ENCODE measurements at regions not wholly inside any gene's neighbourhood (a gene's known extent, or its start where the extent isn't known, plus 50 kb on each side); places are given as distances from the start of the nearest gene placed in this dataset.

GRCh38 chr12:111101003-111101402 is 180.6 kb upstream of the MYL2 start:
- DNase-seq (ENCODE audit: low read depth) (no peak), FAIRE-seq (no peak)
- H3K27me3 ChIP-seq (ENCODE audit: control insufficient read depth, insufficient read depth, low read length) = no peaks in the 10 kb centered on the region
- H3K36me3 ChIP-seq (ENCODE audit: control insufficient read depth, insufficient read depth, low read length) = peaks cover 3% of the 10 kb centered on the region
- H3K4me3 ChIP-seq (ENCODE audit: low read depth, low read length) = no peak overlapping the region
- no peak for TF ChIP-seq CTCF (IDR thresholded peaks at IDR 0.05; ENCODE audit: insufficient read depth, low read length, severe bottlenecking)

- TF ChIP-seq CTCF (IDR thresholded peaks at IDR 0.05; ENCODE audit: insufficient read depth, low read length, severe bottlenecking) = no peak
- DNase-seq (ENCODE audit: low read depth) (no peak), FAIRE-seq (peak; percentile 96)
- H3K4me3 ChIP-seq (ENCODE audit: low read depth, low read length) = no peak overlapping the region
- H3K27me3 ChIP-seq (ENCODE audit: control insufficient read depth, insufficient read depth, low read length) = no peaks in the 10 kb centered on the region
- peaks cover 5% of the 10 kb centered on the region for H3K36me3 ChIP-seq (ENCODE audit: control insufficient read depth, insufficient read depth, low read length)
Measured at GRCh38 chr12:111100554-111100953, 180.2 kb upstream of the MYL2 start.

- Histone ChIP-seq H3K36me3 (ENCODE audit: control insufficient read depth, insufficient read depth, low read length) (peaks cover 5% of the 10 kb centered on the region), H3K4me3 (ENCODE audit: low read depth, low read length) (no peak overlapping the region), H3K27me3 (ENCODE audit: control insufficient read depth, insufficient read depth, low read length) (no peaks in the 10 kb centered on the region)
- FAIRE-seq = no peak
- DNase-seq (ENCODE audit: low read depth) = no peak
- no peak for TF ChIP-seq CTCF (IDR thresholded peaks at IDR 0.05; ENCODE audit: insufficient read depth, low read length, severe bottlenecking)
Measured at GRCh38 chr12:111100003-111100402, 179.6 kb upstream of the MYL2 start.

- Histone ChIP-seq H3K27me3 (ENCODE audit: control insufficient read depth, insufficient read depth, low read length) (no peaks in the 10 kb centered on the region), H3K4me3 (ENCODE audit: low read depth, low read length) (no peak overlapping the region), H3K36me3 (ENCODE audit: control insufficient read depth, insufficient read depth, low read length) (peaks cover 5% of the 10 kb centered on the region)
- no peak for DNase-seq (ENCODE audit: low read depth)
- FAIRE-seq = peak; percentile 47
- no peak for TF ChIP-seq CTCF (IDR thresholded peaks at IDR 0.05; ENCODE audit: insufficient read depth, low read length, severe bottlenecking)
Measured at GRCh38 chr12:111099186-111099585, 178.8 kb upstream of the MYL2 start.

GRCh38 chr12:111094157-111095010 is 174.0 kb upstream of the MYL2 start:
- no peak for TF ChIP-seq CTCF (IDR thresholded peaks at IDR 0.05; ENCODE audit: insufficient read depth, low read length, severe bottlenecking)
- Histone ChIP-seq H3K36me3 (ENCODE audit: control insufficient read depth, insufficient read depth, low read length) (peaks cover 5% of the 10 kb centered on the region), H3K27me3 (ENCODE audit: control insufficient read depth, insufficient read depth, low read length) (no peaks in the 10 kb centered on the region), H3K4me3 (ENCODE audit: low read depth, low read length) (no peak overlapping the region)
- no peak for DNase-seq (ENCODE audit: low read depth)
- FAIRE-seq = no peak

Data from bronchial epithelial cell (primary cell).